AG04450 (cell line): ENCODE measurements at regions not wholly inside any gene's neighbourhood (a gene's known extent, or its start where the extent isn't known, plus 50 kb on each side); places are given as distances from the start of the nearest gene placed in this dataset.

ENCODE experiments used
- CTCF ChIA-PET: fragments of 300-600, 350-600 bp; formaldehyde crosslinking; extraction: SDS; loops from one replicate; lab custom pipeline; 2022; ENCODE audit warnings: antibody characterized with exemption, inconsistent platforms; lab: Charles Lee
- POLR2A ChIA-PET: fragments of 350-600 bp; formaldehyde crosslinking; extraction: SDS; loops from one replicate; lab custom pipeline; 2021; ENCODE audit warnings: antibody characterized with exemption, inconsistent platforms; lab: Yijun Ruan, JAX
- DNase-seq: peaks from one replicate; pipeline ENCODE4 v3.0.0-alpha.2; 2011; ENCODE audit warnings: low read depth, low spot score
- H3K27ac ChIP-seq: one replicate; pipeline ENCODE4 v1.5.1; 2012; ENCODE audit warnings: low read depth, low read length, control low read depth
- H3K27me3 ChIP-seq: one replicate; pipeline ENCODE4 v1.6.0; 2012; ENCODE audit warnings: low read length; ENCODE audit not compliant: control insufficient read depth, insufficient read depth
- H3K4me3 ChIP-seq: 2 replicates; pipeline ENCODE4 v1.5.1; 2011; ENCODE audit warnings: mild to moderate bottlenecking, low read depth, low read length, control low read depth
- H3K9me3 ChIP-seq: 2 replicates; pipeline ENCODE4 v1.5.1; 2012; ENCODE audit warnings: low read length; ENCODE audit not compliant: control insufficient read depth, insufficient read depth
- TF ChIP-seq, protein P1 (sequence below): IDR thresholded peaks from 2 replicates; pipeline ENCODE4 v1.5.1; 2011; ENCODE audit warnings: low read depth, low read length, control low read depth, inconsistent platforms

DNA sequence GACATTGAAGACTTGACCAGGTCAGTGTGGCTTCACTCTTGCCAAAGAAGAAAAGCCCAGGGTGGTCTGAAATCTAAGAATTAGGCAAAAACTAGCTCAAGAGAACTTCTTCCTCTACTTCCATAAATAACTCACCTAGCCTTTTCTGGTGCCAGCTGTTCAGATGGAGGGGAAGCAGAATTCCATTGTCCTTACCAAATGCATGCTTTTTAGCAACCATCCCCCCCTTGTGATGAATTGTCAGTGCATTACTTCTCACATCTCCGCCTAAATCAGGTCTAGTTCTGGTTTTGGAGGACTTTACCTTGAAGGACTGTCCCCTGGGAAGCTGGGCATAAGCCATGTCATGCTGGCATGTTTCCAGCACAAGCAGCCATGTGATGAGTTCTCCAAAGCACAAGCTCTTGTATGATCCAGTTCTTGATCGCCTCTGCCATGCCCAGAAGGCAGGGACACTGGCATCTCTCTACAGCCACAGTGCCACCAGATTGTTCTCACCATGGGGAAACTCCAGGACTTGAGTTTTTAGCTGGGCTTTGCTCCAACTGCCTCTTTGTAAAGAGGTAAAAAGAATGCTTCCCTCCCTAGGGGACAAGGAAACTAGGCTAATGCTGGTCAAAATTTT is 96.4 kb upstream of the IL12A start:
- Histone ChIP-seq H3K27ac (no peak overlapping the region), H3K9me3 (no peaks in the 10 kb centered on the region), H3K4me3 (no peak overlapping the region), H3K27me3 (no peaks in the 10 kb centered on the region)
- ChIA-PET CTCF (interaction anchor here (0.6 to 20.9 kb wide), 5 partner anchors 8 to 113 kb away, joined by 3 to 685 read pairs (median 3); partner anchors contain the start of gene IL12A), POLR2A (interaction anchor here (0.8 to 1.3 kb wide), 2 partner anchors 9 to 36 kb away, joined by 3 to 6 read pairs; no protein-coding TSS in a partner anchor)
- no peak for DNase-seq
- TF ChIP-seq, protein P1, sequence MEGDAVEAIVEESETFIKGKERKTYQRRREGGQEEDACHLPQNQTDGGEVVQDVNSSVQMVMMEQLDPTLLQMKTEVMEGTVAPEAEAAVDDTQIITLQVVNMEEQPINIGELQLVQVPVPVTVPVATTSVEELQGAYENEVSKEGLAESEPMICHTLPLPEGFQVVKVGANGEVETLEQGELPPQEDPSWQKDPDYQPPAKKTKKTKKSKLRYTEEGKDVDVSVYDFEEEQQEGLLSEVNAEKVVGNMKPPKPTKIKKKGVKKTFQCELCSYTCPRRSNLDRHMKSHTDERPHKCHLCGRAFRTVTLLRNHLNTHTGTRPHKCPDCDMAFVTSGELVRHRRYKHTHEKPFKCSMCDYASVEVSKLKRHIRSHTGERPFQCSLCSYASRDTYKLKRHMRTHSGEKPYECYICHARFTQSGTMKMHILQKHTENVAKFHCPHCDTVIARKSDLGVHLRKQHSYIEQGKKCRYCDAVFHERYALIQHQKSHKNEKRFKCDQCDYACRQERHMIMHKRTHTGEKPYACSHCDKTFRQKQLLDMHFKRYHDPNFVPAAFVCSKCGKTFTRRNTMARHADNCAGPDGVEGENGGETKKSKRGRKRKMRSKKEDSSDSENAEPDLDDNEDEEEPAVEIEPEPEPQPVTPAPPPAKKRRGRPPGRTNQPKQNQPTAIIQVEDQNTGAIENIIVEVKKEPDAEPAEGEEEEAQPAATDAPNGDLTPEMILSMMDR, result no peak

DNA sequence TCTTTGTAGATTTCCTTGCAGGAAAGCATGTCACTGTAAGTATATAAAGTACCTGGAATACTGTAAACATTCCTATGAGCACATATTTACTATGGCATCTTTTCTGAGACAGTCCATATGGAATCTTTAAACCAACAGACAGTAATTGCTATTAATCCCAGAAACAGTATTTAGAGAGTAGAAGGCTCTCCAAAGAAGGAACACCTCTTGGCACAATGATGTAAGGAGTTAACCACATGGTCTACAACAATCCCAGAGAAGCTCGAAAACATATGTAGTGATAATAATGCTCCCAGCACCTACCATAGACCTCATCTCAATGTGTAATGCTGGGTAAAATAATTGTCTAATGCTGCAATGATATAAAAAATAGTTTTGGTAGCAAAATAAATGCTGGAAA is 95.8 kb upstream of the IL12A start:
- H3K9me3 ChIP-seq, result no peaks in the 10 kb centered on the region
- no peak overlapping the region for H3K4me3 ChIP-seq
- POLR2A ChIA-PET, result interaction anchor here (1.3 kb wide), 1 partner anchor 36 kb away, joined by 6 read pairs; no protein-coding TSS in a partner anchor
- DNase-seq, result no peak
- TF ChIP-seq, protein P1, result no peak
- CTCF ChIA-PET, result interaction anchor here (0.7 to 20.9 kb wide), 4 partner anchors 8 to 113 kb away, joined by 3 to 685 read pairs (median 6); partner anchors contain the start of gene IL12A
- H3K27ac ChIP-seq, result no peak overlapping the region
- no peaks in the 10 kb centered on the region for H3K27me3 ChIP-seq

DNA sequence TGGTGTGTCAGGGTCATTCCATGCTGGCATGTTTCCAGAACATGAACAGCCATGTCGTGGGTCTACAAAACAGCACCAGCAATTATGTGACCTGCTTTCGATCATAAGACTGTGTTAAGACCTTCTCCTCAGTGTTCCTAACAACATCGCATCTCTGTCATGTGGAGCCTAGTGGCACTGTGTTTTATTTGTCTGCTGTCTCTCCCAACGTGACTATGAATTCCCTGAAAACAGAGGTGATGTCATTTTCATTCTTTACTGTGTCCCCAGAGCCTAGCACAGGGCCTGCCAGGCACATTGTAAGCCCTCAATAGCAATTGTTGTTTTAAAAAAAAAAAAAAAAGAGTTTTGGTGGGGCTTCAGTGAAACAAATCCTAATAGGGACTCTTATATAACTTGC is 94.2 kb upstream of the IL12A start:
- Histone ChIP-seq H3K27me3 (no peaks in the 10 kb centered on the region), H3K27ac (no peak overlapping the region), H3K9me3 (no peaks in the 10 kb centered on the region), H3K4me3 (no peak overlapping the region)
- DNase-seq, result no peak
- TF ChIP-seq, protein P1, result no peak
- CTCF ChIA-PET, result interaction anchor here (0.7 to 20.9 kb wide), 6 partner anchors 9 to 277 kb away, joined by 3 to 685 read pairs (median 12); partner anchors contain the start of gene IL12A
- POLR2A ChIA-PET, result no interaction called here

DNA sequence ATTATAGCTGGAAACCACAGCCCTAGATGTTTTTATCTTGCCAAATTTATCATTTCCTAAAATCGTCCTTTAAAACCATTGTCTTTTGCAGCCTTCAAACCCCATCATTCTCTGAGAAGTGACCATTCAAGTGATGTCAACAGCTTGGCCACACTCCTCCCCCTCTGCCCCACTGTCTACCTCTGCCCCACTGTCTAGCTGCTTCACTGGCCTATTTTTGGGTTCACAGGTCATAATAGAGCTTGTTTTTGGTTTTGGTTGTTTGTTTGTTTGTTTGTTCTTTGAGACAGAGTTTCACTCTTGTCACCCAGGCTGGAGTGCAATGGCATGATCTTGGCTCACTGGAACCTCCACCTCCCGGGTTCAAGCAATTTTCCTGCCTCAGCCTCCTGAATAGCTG is 93.2 kb upstream of the IL12A start:
- TF ChIP-seq, protein P1, result no peak
- Histone ChIP-seq H3K9me3 (no peaks in the 10 kb centered on the region), H3K27ac (no peak overlapping the region), H3K4me3 (no peak overlapping the region), H3K27me3 (no peaks in the 10 kb centered on the region)
- ChIA-PET CTCF (interaction anchor here (1.3 to 20.9 kb wide), 5 partner anchors 10 to 137 kb away, joined by 5 to 685 read pairs (median 16); partner anchors contain the start of gene IL12A), POLR2A (no interaction called here)
- DNase-seq, result no peak

DNA sequence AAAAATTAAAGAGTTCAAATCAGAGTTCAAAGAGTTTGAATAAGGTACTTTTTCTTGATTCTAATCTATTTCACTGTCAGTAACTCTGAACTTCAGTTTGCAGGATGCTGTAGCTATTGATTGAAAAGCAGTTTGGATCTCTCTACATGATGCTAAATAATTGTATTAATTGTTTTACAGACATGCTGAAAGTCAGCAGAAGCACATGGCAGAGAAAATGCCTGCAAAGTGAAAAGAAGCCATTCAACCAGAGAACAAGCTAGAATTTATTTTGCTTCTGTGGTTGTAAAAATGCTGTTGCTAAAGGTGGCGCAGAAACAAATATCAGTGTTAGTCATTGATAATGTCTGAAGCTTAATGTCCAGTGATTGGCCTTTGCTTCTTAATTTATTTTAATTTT is 92.1 kb upstream of the IL12A start:
- no peak overlapping the region for H3K27ac ChIP-seq
- POLR2A ChIA-PET, result no interaction called here

More for the DNA sequence above, 92.1 kb upstream of the IL12A start:
- DNase-seq, result no peak
- Histone ChIP-seq H3K4me3 (no peak overlapping the region), H3K27me3 (no peaks in the 10 kb centered on the region), H3K9me3 (no peaks in the 10 kb centered on the region)
- CTCF ChIA-PET, result interaction anchor here (0.9 to 20.9 kb wide), 4 partner anchors 11 to 109 kb away, joined by 4 to 685 read pairs (median 44); partner anchors contain the start of gene IL12A
- TF ChIP-seq, protein P1, result no peak
